ENCODE measurements at regions not wholly inside any gene's neighbourhood (a gene's known extent, or its start where the extent isn't known, plus 50 kb on each side); places are given as distances from the start of the nearest gene placed in this dataset.

- TF ChIP-seq CTCF (IDR thresholded peaks at IDR 0.05) (no peak), POLR2A (IDR thresholded peaks at IDR 0.05) (no peak)
- H3K9me3 ChIP-seq (replicated peaks in 1 of 3): no peaks in the 10 kb centered on the region
- H3K4me1 ChIP-seq (replicated peaks in 1 of 2): no peaks in the 10 kb centered on the region
- no peak overlapping the region for H3K4me3 ChIP-seq
- 47 to 63% (median 57%) methylated on average over 3 of the region's 3 CpGs for WGBS, 4 donors
- no peaks in the 10 kb centered on the region for H3K36me3 ChIP-seq (replicated peaks in 1 of 2)
- H3K27ac ChIP-seq: no peak overlapping the region
- intact Hi-C loops (cut with DNase I): no loop called here
- DNase-seq: no peak
- no peaks in the 10 kb centered on the region for H3K27me3 ChIP-seq
These were observed 97.1 kb upstream of the ESRRG start for GRCh38 chr1:216820345-216820744.

- WGBS, 4 donors: 87 to 93% (median 89%) methylated on average over 1 of the region's 1 CpG
- intact Hi-C loops (cut with DNase I): no loop called here
- H3K9me3 ChIP-seq (replicated peaks in 1 of 3): no peaks in the 10 kb centered on the region
- H3K27me3 ChIP-seq: no peaks in the 10 kb centered on the region
- H3K36me3 ChIP-seq (replicated peaks in 1 of 2): no peaks in the 10 kb centered on the region
- H3K4me1 ChIP-seq (replicated peaks in 1 of 2): no peaks in the 10 kb centered on the region
- H3K27ac ChIP-seq: no peak overlapping the region
- H3K4me3 ChIP-seq: no peak overlapping the region
- no peak for DNase-seq
- no peak for TF ChIP-seq POLR2A (IDR thresholded peaks at IDR 0.05)
- no peak for TF ChIP-seq CTCF (IDR thresholded peaks at IDR 0.05)
These were observed 95.1 kb upstream of the ESRRG start for GRCh38 chr1:216818284-216818683.

- H3K4me1 ChIP-seq (replicated peaks in 1 of 2): no peaks in the 10 kb centered on the region
- no peak overlapping the region for H3K27ac ChIP-seq
- no peaks in the 10 kb centered on the region for H3K9me3 ChIP-seq (replicated peaks in 1 of 3)
- TF ChIP-seq CTCF (IDR thresholded peaks at IDR 0.05) (no peak), POLR2A (IDR thresholded peaks at IDR 0.05) (no peak)
- no peaks in the 10 kb centered on the region for H3K27me3 ChIP-seq
- no peak overlapping the region for H3K4me3 ChIP-seq
- DNase-seq: peak in 1 of 7 donors; percentile 1
- H3K36me3 ChIP-seq (replicated peaks in 1 of 2): no peaks in the 10 kb centered on the region
- intact Hi-C loops (cut with DNase I): no loop called here
- WGBS, 4 donors: 59 to 76% (median 65%) methylated on average over 11 of the region's 11 CpGs
These were observed 92.3 kb upstream of the ESRRG start for GRCh38 chr1:216815260-216816131.

- no peak for DNase-seq
- intact Hi-C loops (cut with DNase I): no loop called here
- 62 to 78% (median 75%) methylated on average over 6 of the region's 6 CpGs for WGBS, 4 donors
These were observed 91.5 kb upstream of the ESRRG start for GRCh38 chr1:216814576-216815259.

More at GRCh38 chr1:216814576-216815259, 91.5 kb upstream of the ESRRG start:
- TF ChIP-seq CTCF (IDR thresholded peaks at IDR 0.05): no peak
- TF ChIP-seq POLR2A (IDR thresholded peaks at IDR 0.05): no peak
- H3K36me3 ChIP-seq (replicated peaks in 1 of 2): no peaks in the 10 kb centered on the region
- no peak overlapping the region for H3K4me3 ChIP-seq
- no peak overlapping the region for H3K27ac ChIP-seq
- no peaks in the 10 kb centered on the region for H3K4me1 ChIP-seq (replicated peaks in 1 of 2)
- H3K9me3 ChIP-seq (replicated peaks in 1 of 3): no peaks in the 10 kb centered on the region
- no peaks in the 10 kb centered on the region for H3K27me3 ChIP-seq

Data from adrenal gland (tissue), 9 donors.